ENCODE measurements at regions not wholly inside any gene's neighbourhood (a gene's known extent, or its start where the extent isn't known, plus 50 kb on each side); places are given as distances from the start of the nearest gene placed in this dataset.

DNA sequence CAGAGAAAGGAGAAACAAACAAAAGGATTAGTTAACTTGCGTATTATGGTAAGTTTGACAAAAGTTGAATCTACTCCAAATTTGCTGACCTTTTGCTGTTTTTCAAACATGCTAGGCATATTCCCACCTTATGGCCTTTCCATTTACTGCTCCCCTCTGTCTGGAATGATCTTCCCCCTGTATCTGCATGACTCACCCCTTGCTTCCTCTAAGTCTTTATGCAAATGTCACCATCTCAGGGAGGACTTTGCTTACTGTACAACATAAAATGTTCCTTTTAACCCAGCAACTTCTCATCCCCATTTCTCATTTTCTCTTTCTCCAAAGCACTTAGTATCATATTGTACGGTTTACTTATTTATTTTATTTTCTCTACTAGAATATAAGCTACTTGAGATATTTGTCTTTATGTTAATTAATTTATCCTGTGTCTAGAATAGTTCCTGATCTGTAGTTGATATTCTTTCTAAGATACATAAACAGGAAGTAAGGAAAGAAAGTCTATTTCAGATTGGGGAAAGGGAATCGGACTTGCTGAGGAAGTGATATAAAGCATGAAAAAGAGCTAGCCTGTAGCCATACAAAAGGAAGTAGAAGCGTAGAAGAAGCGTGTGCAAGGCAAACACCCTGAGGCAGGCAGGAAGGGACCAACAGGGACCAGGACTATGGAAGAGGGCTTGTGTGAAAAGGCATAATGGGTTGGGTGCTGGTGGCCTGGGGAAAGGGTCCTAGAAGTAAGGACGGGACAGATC lies 144.9 kb upstream of the ERBB4 start:
- Histone ChIP-seq H3K27ac (ENCODE audit: low read length) (no peak overlapping the region), H3K36me3 (ENCODE audit: control insufficient read depth, insufficient read depth, low read length) (no peaks in the 10 kb centered on the region), H3K4me3 (ENCODE audit: low read length) (no peak overlapping the region), H3K4me1 (ENCODE audit: control insufficient read depth, insufficient read depth, low read length) (no peaks in the 10 kb centered on the region), H3K27me3 (ENCODE audit: control insufficient read depth, insufficient read depth, low read length) (no peaks in the 10 kb centered on the region), H3K9me3 (ENCODE audit: control insufficient read depth, insufficient read depth, low read length) (no peaks in the 10 kb centered on the region)
- H3K36me3 Mint-ChIP-seq, result no peaks in the 10 kb centered on the region
- TF ChIP-seq, protein P1, sequence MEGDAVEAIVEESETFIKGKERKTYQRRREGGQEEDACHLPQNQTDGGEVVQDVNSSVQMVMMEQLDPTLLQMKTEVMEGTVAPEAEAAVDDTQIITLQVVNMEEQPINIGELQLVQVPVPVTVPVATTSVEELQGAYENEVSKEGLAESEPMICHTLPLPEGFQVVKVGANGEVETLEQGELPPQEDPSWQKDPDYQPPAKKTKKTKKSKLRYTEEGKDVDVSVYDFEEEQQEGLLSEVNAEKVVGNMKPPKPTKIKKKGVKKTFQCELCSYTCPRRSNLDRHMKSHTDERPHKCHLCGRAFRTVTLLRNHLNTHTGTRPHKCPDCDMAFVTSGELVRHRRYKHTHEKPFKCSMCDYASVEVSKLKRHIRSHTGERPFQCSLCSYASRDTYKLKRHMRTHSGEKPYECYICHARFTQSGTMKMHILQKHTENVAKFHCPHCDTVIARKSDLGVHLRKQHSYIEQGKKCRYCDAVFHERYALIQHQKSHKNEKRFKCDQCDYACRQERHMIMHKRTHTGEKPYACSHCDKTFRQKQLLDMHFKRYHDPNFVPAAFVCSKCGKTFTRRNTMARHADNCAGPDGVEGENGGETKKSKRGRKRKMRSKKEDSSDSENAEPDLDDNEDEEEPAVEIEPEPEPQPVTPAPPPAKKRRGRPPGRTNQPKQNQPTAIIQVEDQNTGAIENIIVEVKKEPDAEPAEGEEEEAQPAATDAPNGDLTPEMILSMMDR (IDR thresholded peaks at IDR 0.05), result no peak
- ATAC-seq (no peak), DNase-seq (no peak)
- no peak overlapping the region for H3K27ac Mint-ChIP-seq
- H3K27me3 Mint-ChIP-seq (ENCODE audit: low read depth in 2 of 2), result peaks cover 7 to 15% of the 10 kb centered on the region in 2 donors
- no peaks in the 10 kb centered on the region for H3K9me3 Mint-ChIP-seq
- H3K4me3 Mint-ChIP-seq, result no peak overlapping the region
- WGBS (ENCODE audit: insufficient coverage), result 72% methylated on average over 5 of the region's 6 CpGs
- intact Hi-C loops (cut with micrococcal nuclease), result no loop called here
- H3K4me1 Mint-ChIP-seq, result no peaks in the 10 kb centered on the region

DNA sequence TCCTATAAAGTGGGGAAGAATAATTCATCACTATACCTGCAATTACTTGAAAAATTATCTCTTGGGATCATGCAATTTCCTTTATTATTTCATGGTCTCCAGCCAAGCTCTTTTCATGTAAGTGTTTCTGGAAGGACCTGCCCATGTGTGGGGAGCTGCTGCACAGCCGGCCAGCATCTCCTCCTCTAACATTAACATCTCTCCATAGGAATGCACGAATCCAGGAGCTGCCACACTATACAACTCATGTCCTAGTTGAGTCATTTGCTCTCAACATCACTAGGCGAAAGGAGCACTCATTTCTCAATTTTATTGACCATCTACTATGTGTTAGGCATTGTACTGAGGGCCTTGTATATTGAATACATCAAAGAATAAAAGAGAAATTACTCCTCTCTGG lies 144.3 kb upstream of the ERBB4 start:
- DNase-seq (no peak), ATAC-seq (no peak)
- H3K9me3 Mint-ChIP-seq, result no peaks in the 10 kb centered on the region
- H3K4me1 Mint-ChIP-seq, result no peaks in the 10 kb centered on the region
- intact Hi-C loops (cut with micrococcal nuclease), result no loop called here
- Histone ChIP-seq H3K9me3 (ENCODE audit: control insufficient read depth, insufficient read depth, low read length) (no peaks in the 10 kb centered on the region), H3K4me3 (ENCODE audit: low read length) (no peak overlapping the region), H3K36me3 (ENCODE audit: control insufficient read depth, insufficient read depth, low read length) (no peaks in the 10 kb centered on the region), H3K4me1 (ENCODE audit: control insufficient read depth, insufficient read depth, low read length) (no peaks in the 10 kb centered on the region), H3K27me3 (ENCODE audit: control insufficient read depth, insufficient read depth, low read length) (no peaks in the 10 kb centered on the region), H3K27ac (ENCODE audit: low read length) (no peak overlapping the region)
- no peak overlapping the region for H3K27ac Mint-ChIP-seq
- WGBS (ENCODE audit: insufficient coverage), result 83% methylated on average over 2 of the region's 3 CpGs
- peaks cover 7 to 19% of the 10 kb centered on the region in 2 donors for H3K27me3 Mint-ChIP-seq (ENCODE audit: low read depth in 2 of 2)
- no peaks in the 10 kb centered on the region for H3K36me3 Mint-ChIP-seq
- TF ChIP-seq, protein P1 (IDR thresholded peaks at IDR 0.05), result no peak
- H3K4me3 Mint-ChIP-seq, result no peak overlapping the region

DNA sequence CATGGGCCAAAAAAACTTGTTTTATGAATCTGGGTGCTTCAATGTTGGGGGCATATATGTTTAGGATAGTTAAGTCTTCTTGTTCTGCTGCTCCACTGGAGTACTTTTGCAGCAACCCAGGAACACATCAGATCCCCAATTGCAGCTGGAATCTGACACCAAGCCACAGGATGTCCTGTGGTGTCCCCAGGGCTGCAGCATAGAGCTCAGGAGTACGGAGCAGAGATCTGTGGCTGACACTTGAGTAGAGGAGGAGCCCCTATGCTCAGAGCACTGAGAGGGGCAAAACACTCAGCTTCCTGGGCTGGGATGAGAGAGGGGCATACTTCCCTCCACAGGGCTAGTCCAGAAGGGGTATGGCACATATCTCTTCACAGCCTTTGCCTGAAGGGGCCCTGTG lies 138.9 kb upstream of the ERBB4 start:
- Mint-ChIP-seq H3K27ac (no peak overlapping the region), H3K4me3 (no peak overlapping the region), H3K36me3 (no peaks in the 10 kb centered on the region), H3K4me1 (peaks cover 0 to 4% of the 10 kb centered on the region in 2 donors), H3K27me3 (ENCODE audit: low read depth in 2 of 2) (peaks cover 14 to 60% of the 10 kb centered on the region in 2 donors), H3K9me3 (no peaks in the 10 kb centered on the region)
- no peak for ATAC-seq
- no peaks in the 10 kb centered on the region for H3K27me3 ChIP-seq (ENCODE audit: control insufficient read depth, insufficient read depth, low read length)
- TF ChIP-seq, protein P1 (IDR thresholded peaks at IDR 0.05), result no peak
- no peak overlapping the region for H3K4me3 ChIP-seq (ENCODE audit: low read length)
- 0% methylated on average over 1 of the region's 1 CpG for WGBS (ENCODE audit: insufficient coverage)
- H3K9me3 ChIP-seq (ENCODE audit: control insufficient read depth, insufficient read depth, low read length), result no peaks in the 10 kb centered on the region
- H3K27ac ChIP-seq (ENCODE audit: low read length), result no peak overlapping the region
- no peak for DNase-seq
- intact Hi-C loops (cut with micrococcal nuclease), result no loop called here
- no peaks in the 10 kb centered on the region for H3K36me3 ChIP-seq (ENCODE audit: control insufficient read depth, insufficient read depth, low read length)
- no peaks in the 10 kb centered on the region for H3K4me1 ChIP-seq (ENCODE audit: control insufficient read depth, insufficient read depth, low read length)

DNA sequence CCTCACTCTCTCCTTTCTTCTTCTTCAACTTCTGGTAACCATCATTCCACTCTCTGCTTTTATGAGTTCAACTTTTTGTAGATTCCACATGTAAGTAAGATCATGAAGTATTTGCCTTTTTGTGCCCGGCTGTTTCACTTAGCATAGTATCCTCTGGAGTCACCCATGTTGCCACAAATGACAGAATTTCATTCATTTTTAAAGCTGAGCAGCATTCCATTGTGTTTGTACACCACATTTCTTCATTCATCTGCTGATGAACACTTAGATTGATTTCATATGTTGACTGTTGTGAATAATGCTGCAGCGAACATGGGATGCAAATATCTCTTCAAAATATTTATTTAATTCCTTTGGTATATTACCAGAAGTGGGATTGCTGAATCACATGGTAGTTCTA lies 133.6 kb upstream of the ERBB4 start:
- Mint-ChIP-seq H3K4me3 (no peak overlapping the region), H3K27me3 (ENCODE audit: low read depth in 2 of 2) (peaks cover 7 to 40% of the 10 kb centered on the region in 2 donors), H3K9me3 (no peaks in the 10 kb centered on the region), H3K4me1 (peaks cover 0 to 8% of the 10 kb centered on the region in 2 donors), H3K36me3 (no peaks in the 10 kb centered on the region), H3K27ac (no peak overlapping the region)
- DNase-seq (no peak), ATAC-seq (no peak)
- 100% methylated on average over 1 of the region's 2 CpGs for WGBS (ENCODE audit: insufficient coverage)
- no peaks in the 10 kb centered on the region for H3K9me3 ChIP-seq (ENCODE audit: control insufficient read depth, insufficient read depth, low read length)
- no peaks in the 10 kb centered on the region for H3K4me1 ChIP-seq (ENCODE audit: control insufficient read depth, insufficient read depth, low read length)
- no peak overlapping the region for H3K4me3 ChIP-seq (ENCODE audit: low read length)
- intact Hi-C loops (cut with micrococcal nuclease), result no loop called here
- TF ChIP-seq, protein P1 (IDR thresholded peaks at IDR 0.05), result no peak
- no peaks in the 10 kb centered on the region for H3K36me3 ChIP-seq (ENCODE audit: control insufficient read depth, insufficient read depth, low read length)
- H3K27me3 ChIP-seq (ENCODE audit: control insufficient read depth, insufficient read depth, low read length), result no peaks in the 10 kb centered on the region
- H3K27ac ChIP-seq (ENCODE audit: low read length), result no peak overlapping the region

Data from natural killer cell (primary cell).